PC-3 (cell line): ENCODE measurements at regions not wholly inside any gene's neighbourhood (a gene's known extent, or its start where the extent isn't known, plus 50 kb on each side); places are given as distances from the start of the nearest gene placed in this dataset.

Experiments
- EZH2 ChIP-seq: fragments of 300-600 bp; sonication (generic); IDR thresholded peaks from one replicate; pipeline ENCODE4 v1.6.1; 2017; ENCODE audit warnings: antibody characterized with exemption, mild to moderate bottlenecking, low read length; ENCODE audit not compliant: unreplicated experiment
- EZH2phosphoT487 ChIP-seq: fragments of 300-600 bp; sonication (generic); IDR thresholded peaks from 2 replicates; pipeline ENCODE4 v1.6.1; 2018; ENCODE audit warnings: mild to moderate bottlenecking, antibody characterized with exemption, low read length, borderline replicate concordance
- TF ChIP-seq, protein P1 (sequence below): fragments of 300-600 bp; sonication (generic); conservative IDR thresholded peaks from 2 replicates; pipeline ENCODE4 v1.5.1; 2017; ENCODE audit warnings: antibody characterized with exemption, low read depth, mild to moderate bottlenecking, low read length

DNA sequence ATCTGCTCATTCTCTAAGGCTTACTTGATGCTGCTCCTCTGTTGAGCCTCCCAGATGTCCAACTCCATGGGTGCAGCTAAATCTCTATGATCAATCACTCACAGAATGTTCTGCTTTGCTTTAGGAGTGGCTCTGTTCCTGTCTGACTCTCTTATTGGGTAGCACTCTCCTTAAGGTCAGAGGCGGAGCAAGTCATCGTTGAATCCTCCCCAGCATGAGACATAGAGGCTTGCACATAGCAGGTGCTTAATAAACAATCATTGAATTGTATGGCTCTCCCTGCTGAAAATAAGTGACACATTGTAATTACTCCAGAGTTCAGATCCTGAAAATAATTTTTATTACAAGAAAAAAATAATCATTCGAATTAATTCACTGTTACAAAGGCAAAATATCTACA is 69.7 kb downstream of the NPS start:
- TF ChIP-seq, protein P1, sequence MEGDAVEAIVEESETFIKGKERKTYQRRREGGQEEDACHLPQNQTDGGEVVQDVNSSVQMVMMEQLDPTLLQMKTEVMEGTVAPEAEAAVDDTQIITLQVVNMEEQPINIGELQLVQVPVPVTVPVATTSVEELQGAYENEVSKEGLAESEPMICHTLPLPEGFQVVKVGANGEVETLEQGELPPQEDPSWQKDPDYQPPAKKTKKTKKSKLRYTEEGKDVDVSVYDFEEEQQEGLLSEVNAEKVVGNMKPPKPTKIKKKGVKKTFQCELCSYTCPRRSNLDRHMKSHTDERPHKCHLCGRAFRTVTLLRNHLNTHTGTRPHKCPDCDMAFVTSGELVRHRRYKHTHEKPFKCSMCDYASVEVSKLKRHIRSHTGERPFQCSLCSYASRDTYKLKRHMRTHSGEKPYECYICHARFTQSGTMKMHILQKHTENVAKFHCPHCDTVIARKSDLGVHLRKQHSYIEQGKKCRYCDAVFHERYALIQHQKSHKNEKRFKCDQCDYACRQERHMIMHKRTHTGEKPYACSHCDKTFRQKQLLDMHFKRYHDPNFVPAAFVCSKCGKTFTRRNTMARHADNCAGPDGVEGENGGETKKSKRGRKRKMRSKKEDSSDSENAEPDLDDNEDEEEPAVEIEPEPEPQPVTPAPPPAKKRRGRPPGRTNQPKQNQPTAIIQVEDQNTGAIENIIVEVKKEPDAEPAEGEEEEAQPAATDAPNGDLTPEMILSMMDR, result no peak
- TF ChIP-seq EZH2 (no peak), EZH2phosphoT487 (no peak)
